MM.1S (cell line): ENCODE measurements at regions not wholly inside any gene's neighbourhood (a gene's known extent, or its start where the extent isn't known, plus 50 kb on each side); places are given as distances from the start of the nearest gene placed in this dataset.
A peak's percentile ranks its signal among the peaks of the same experiment; 100 is the strongest.

Source experiments
- DNase-seq: peaks from one replicate; pipeline ENCODE4 v3.0.0-alpha.2; 2015
- H2AFZ ChIP-seq: fragments of 300-600 bp; sonication (generic); 2 replicates; pipeline ENCODE4 v1.6.0; 2016; ENCODE audit warnings: antibody characterized with exemption, low read length
- H3F3A ChIP-seq: fragments of 300-600 bp; sonication (generic); 2 replicates; pipeline ENCODE4 v1.6.1; 2016; ENCODE audit warnings: mild to moderate bottlenecking, antibody characterized with exemption, low read length, moderate library complexity, mixed read lengths; ENCODE audit not compliant: insufficient read depth
- H3K27ac ChIP-seq: fragments of 300-600 bp; sonication (generic); 2 replicates; pipeline ENCODE4 v1.5.1; 2016; ENCODE audit warnings: mild to moderate bottlenecking, low read length
- H3K27me3 ChIP-seq: fragments of 300-600 bp; sonication (generic); replicated peaks from 2 replicates; pipeline ENCODE4 v1.6.0; 2016; ENCODE audit warnings: low read length; ENCODE audit not compliant: insufficient read depth
- H3K36me3 ChIP-seq: fragments of 300-600 bp; sonication (generic); replicated peaks from 2 replicates; pipeline ENCODE4 v1.6.1; 2016; ENCODE audit warnings: mild to moderate bottlenecking, low read length, mixed read lengths; ENCODE audit not compliant: insufficient read depth
- H3K4me1 ChIP-seq: fragments of 300-600 bp; sonication (generic); 2 replicates; pipeline ENCODE4 v1.6.1; 2016; ENCODE audit warnings: low read length, mixed read lengths
- H3K4me2 ChIP-seq: fragments of 300-600 bp; sonication (generic); 2 replicates; pipeline ENCODE4 v1.6.0; 2016; ENCODE audit warnings: low read depth, low read length
- H3K4me3 ChIP-seq: fragments of 300-600 bp; sonication (generic); 2 replicates; pipeline ENCODE4 v1.5.1; 2016; ENCODE audit warnings: low read length, mixed read lengths
- H3K79me2 ChIP-seq: fragments of 300-600 bp; sonication (generic); 2 replicates; pipeline ENCODE4 v1.6.1; 2016; ENCODE audit warnings: mixed run types, low read length, mixed read lengths
- H3K9ac ChIP-seq: fragments of 300-600 bp; sonication (generic); 2 replicates; pipeline ENCODE4 v1.6.1; 2016; ENCODE audit warnings: low read length, mixed read lengths
- H3K9me2 ChIP-seq: fragments of 300-600 bp; sonication (generic); replicated peaks from 2 replicates; pipeline ENCODE4 v1.6.1; 2016; ENCODE audit warnings: mild to moderate bottlenecking, low read length, mixed read lengths; ENCODE audit not compliant: insufficient read depth
- H3K9me3 ChIP-seq: fragments of 300-600 bp; sonication (generic); replicated peaks from 2 replicates; pipeline ENCODE4 v1.6.1; 2016; ENCODE audit warnings: mild to moderate bottlenecking, low read length, mixed read lengths; ENCODE audit not compliant: insufficient read depth
- H4K20me1 ChIP-seq: fragments of 300-600 bp; sonication (generic); 2 replicates; pipeline ENCODE4 v1.6.1; 2016; ENCODE audit warnings: mild to moderate bottlenecking, low read length, moderate library complexity, mixed read lengths; ENCODE audit not compliant: insufficient read depth
- CTCF ChIP-seq: fragments of 300-600 bp; sonication (generic); IDR thresholded peaks from 2 replicates; pipeline ENCODE4 v1.5.1; 2016; ENCODE audit warnings: antibody characterized with exemption, low read length, mixed read lengths
- EZH2 ChIP-seq: fragments of 300-600 bp; sonication (generic); optimal IDR thresholded peaks from 2 replicates; pipeline ENCODE3; 2017; ENCODE audit warnings: low read depth, mild to moderate bottlenecking, antibody characterized with exemption, low read length, mixed read lengths
- EZH2phosphoT487 ChIP-seq: fragments of 300-600 bp; sonication (generic); IDR thresholded peaks from 2 replicates; pipeline ENCODE4 v1.6.1; 2018; ENCODE audit warnings: antibody characterized with exemption, low read length

- Histone ChIP-seq H3K36me3 (no peaks in the 10 kb centered on the region), H3K27ac (peak overlapping the region; percentile 16; the same call in 1 of the 2 replicates)
- TF ChIP-seq CTCF (no peak), EZH2 (no peak), EZH2phosphoT487 (no peak)
These were observed 346.3 kb downstream of the DSC3 start for GRCh38 chr18:30696201-30696600.

GRCh38 chr18:30694773-30695172, 347.8 kb downstream of the DSC3 start:
- Histone ChIP-seq H3K4me3 (no peak overlapping the region), H3K4me2 (no peak overlapping the region), H3F3A (no peaks in the 10 kb centered on the region), H3K9me3 (no peaks in the 10 kb centered on the region), H3K9ac (no peak overlapping the region), H3K27me3 (no peaks in the 10 kb centered on the region), H4K20me1 (no peaks in the 10 kb centered on the region), H3K9me2 (no peaks in the 10 kb centered on the region), H2AFZ (no peak overlapping the region), H3K4me1 (no peaks in the 10 kb centered on the region), H3K79me2 (no peaks in the 10 kb centered on the region), H3K27ac (no peak overlapping the region), H3K36me3 (no peaks in the 10 kb centered on the region)
- DNase-seq, result no peak
- TF ChIP-seq EZH2phosphoT487 (no peak), EZH2 (no peak), CTCF (no peak)

More at GRCh38 chr18:30696201-30696600, 346.3 kb downstream of the DSC3 start:
- Histone ChIP-seq H2AFZ (no peak overlapping the region), H3K27me3 (no peaks in the 10 kb centered on the region), H3K4me1 (no peaks in the 10 kb centered on the region), H3K79me2 (no peaks in the 10 kb centered on the region), H3K9me2 (no peaks in the 10 kb centered on the region), H3F3A (no peaks in the 10 kb centered on the region), H3K4me2 (no peak overlapping the region), H3K9me3 (no peaks in the 10 kb centered on the region), H3K4me3 (no peak overlapping the region), H3K9ac (no peak overlapping the region), H4K20me1 (no peaks in the 10 kb centered on the region)
- peak; percentile 40 for DNase-seq

GRCh38 chr18:30689216-30689615, 353.3 kb downstream of the DSC3 start:
- Histone ChIP-seq H3K9me3 (no peaks in the 10 kb centered on the region), H3K27ac (no peak overlapping the region), H3K4me1 (no peaks in the 10 kb centered on the region), H2AFZ (no peak overlapping the region), H3K9ac (no peak overlapping the region), H3K4me3 (no peak overlapping the region), H3K4me2 (no peak overlapping the region), H3K27me3 (no peaks in the 10 kb centered on the region), H3K9me2 (no peaks in the 10 kb centered on the region), H3F3A (no peaks in the 10 kb centered on the region), H3K36me3 (no peaks in the 10 kb centered on the region), H3K79me2 (no peaks in the 10 kb centered on the region), H4K20me1 (no peaks in the 10 kb centered on the region)
- no peak for DNase-seq
- TF ChIP-seq EZH2phosphoT487 (no peak), CTCF (no peak), EZH2 (no peak)
